ENCODE measurements at regions not wholly inside any gene's neighbourhood (a gene's known extent, or its start where the extent isn't known, plus 50 kb on each side); places are given as distances from the start of the nearest gene placed in this dataset.

- no peak for DNase-seq
- H3K27ac ChIP-seq: no peak overlapping the region
- no peaks in the 10 kb centered on the region for H3K4me1 ChIP-seq
- TF ChIP-seq CTCF (IDR thresholded peaks at IDR 0.05): no peak
- TF ChIP-seq POLR2A (IDR thresholded peaks at IDR 0.05): no peak
- H3K27me3 ChIP-seq: no peaks in the 10 kb centered on the region
- H3K9me3 ChIP-seq: no peaks in the 10 kb centered on the region
- no peak overlapping the region for H3K4me3 ChIP-seq
- no peaks in the 10 kb centered on the region for H3K36me3 ChIP-seq
These were observed 73.7 kb upstream of the ACSL1 start for GRCh38 chr4:184899261-184900134.

GRCh38 chr4:184900184-184900583, 74.4 kb upstream of the ACSL1 start:
- H3K4me3 ChIP-seq: no peak overlapping the region

GRCh38 chr4:184902550-184902949, 76.8 kb upstream of the ACSL1 start:
- no peak for TF ChIP-seq CTCF (IDR thresholded peaks at IDR 0.05)
- TF ChIP-seq POLR2A (IDR thresholded peaks at IDR 0.05): no peak
- H3K9me3 ChIP-seq: no peaks in the 10 kb centered on the region
- H3K27ac ChIP-seq: no peak overlapping the region
- no peak for DNase-seq
- no peaks in the 10 kb centered on the region for H3K4me1 ChIP-seq
- H3K4me3 ChIP-seq: no peak overlapping the region
- H3K36me3 ChIP-seq: no peaks in the 10 kb centered on the region
- no peaks in the 10 kb centered on the region for H3K27me3 ChIP-seq

More at GRCh38 chr4:184900184-184900583, 74.4 kb upstream of the ACSL1 start:
- Histone ChIP-seq H3K9me3 (no peaks in the 10 kb centered on the region), H3K27ac (no peak overlapping the region), H3K27me3 (no peaks in the 10 kb centered on the region), H3K4me1 (no peaks in the 10 kb centered on the region), H3K36me3 (no peaks in the 10 kb centered on the region)
- TF ChIP-seq POLR2A (IDR thresholded peaks at IDR 0.05) (no peak), CTCF (IDR thresholded peaks at IDR 0.05) (no peak)
- DNase-seq: no peak

- no peaks in the 10 kb centered on the region for H3K4me1 ChIP-seq
- no peak overlapping the region for H3K27ac ChIP-seq
- no peak for TF ChIP-seq CTCF (IDR thresholded peaks at IDR 0.05)
- peaks cover 0 to under 1% (median 0%) of the 10 kb centered on the region in 4 donors for H3K9me3 ChIP-seq
- no peaks in the 10 kb centered on the region for H3K27me3 ChIP-seq
- H3K36me3 ChIP-seq: no peaks in the 10 kb centered on the region
- no peak for DNase-seq
- no peak overlapping the region for H3K4me3 ChIP-seq
These were observed 80.8 kb upstream of the ACSL1 start for GRCh38 chr4:184906480-184907097.

GRCh38 chr4:184907216-184907615, 81.4 kb upstream of the ACSL1 start:
- Histone ChIP-seq H3K36me3 (no peaks in the 10 kb centered on the region), H3K4me1 (no peaks in the 10 kb centered on the region), H3K27ac (no peak overlapping the region), H3K9me3 (peaks cover 0 to 7% (median 0%) of the 10 kb centered on the region in 4 donors), H3K4me3 (no peak overlapping the region), H3K27me3 (no peaks in the 10 kb centered on the region)
- TF ChIP-seq CTCF (IDR thresholded peaks at IDR 0.05) (peak in 1 of 6 experiments; percentile 16), POLR2A (IDR thresholded peaks at IDR 0.05) (no peak)
- DNase-seq: no peak
